Transverse colon (tissue), 4 donors: ENCODE measurements at regions not wholly inside any gene's neighbourhood (a gene's known extent, or its start where the extent isn't known, plus 50 kb on each side); places are given as distances from the start of the nearest gene placed in this dataset.

Experiments used
- CTCF ChIP-seq, 5 experiments: fragments of 200-600 bp in 3 of 5; fragments of 450-650 bp in 2 of 5; sonication (generic) in 3 of 5; IDR thresholded peaks; 1 replicate in 2 of 5; 2 replicates in 3 of 5; pipeline ENCODE4 v1.5.1; 2016 to 2017; ENCODE audit warnings: antibody characterized with exemption in 5 of 5, inconsistent platforms in 3 of 5, mild to moderate bottlenecking in 2 of 5, moderate library complexity in 1 of 5
- EP300 ChIP-seq: sonication (generic); formaldehyde crosslinking; IDR thresholded peaks from one replicate; pipeline ENCODE4 v1.6.1; 2017; ENCODE audit warnings: antibody characterized with exemption, low read depth
- POLR2A ChIP-seq: fragments of 450-650 bp; IDR thresholded peaks from one replicate; pipeline ENCODE4 v1.6.1; 2016; ENCODE audit warnings: antibody characterized with exemption, mild to moderate bottlenecking, moderate library complexity
- POLR2AphosphoS5 ChIP-seq, 3 donors: sonication (generic); formaldehyde crosslinking; IDR thresholded peaks; one replicate each; pipeline ENCODE4 v1.6.1; 2016; ENCODE audit warnings: antibody characterized with exemption in 3 of 3

DNA sequence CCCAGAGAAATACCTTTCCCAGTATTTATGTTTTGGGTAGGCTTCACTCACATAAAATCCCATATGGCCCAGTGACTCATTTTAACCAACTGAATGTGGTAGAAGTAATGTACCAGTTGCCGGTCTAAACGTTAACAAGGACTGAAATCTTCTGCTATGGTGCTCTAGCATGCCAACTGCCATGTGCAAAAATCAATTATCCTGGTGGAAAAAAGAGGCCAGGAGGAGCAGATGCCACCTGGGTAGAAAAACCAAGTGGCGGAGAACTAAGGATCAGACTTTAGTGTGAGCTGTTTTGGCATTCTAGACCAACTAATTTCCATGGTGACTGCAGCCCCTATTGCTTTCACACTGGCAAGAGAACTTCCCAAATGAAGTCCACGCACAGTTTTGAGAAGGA, 1660.7 kb upstream of the ADGRL3 start:
- TF ChIP-seq CTCF (IDR thresholded peaks at IDR 0.05): no peak
- no peak for TF ChIP-seq POLR2AphosphoS5 (IDR thresholded peaks at IDR 0.05)
- no peak for TF ChIP-seq POLR2A
- TF ChIP-seq EP300: no peak
